PC-9 (cell line): ENCODE measurements at regions not wholly inside any gene's neighbourhood (a gene's known extent, or its start where the extent isn't known, plus 50 kb on each side); places are given as distances from the start of the nearest gene placed in this dataset.

Experiments used
- BruUV-seq: library from RNA; stranded (reverse); fragments of 400-500 nt; replicated peaks from 2 replicates; lab custom pipeline; 2021; lab: Mats Ljungman, UMichigan
- CTCF ChIA-PET: fragments of 300-600 bp; sonication (Branson Sonifier 250); formaldehyde crosslinking; loops from one replicate; lab custom pipeline; 2022; ENCODE audit warnings: antibody characterized with exemption; lab: Charles Lee
- POLR2A ChIA-PET: fragments of 300-600 bp; sonication (Branson Sonifier 250); formaldehyde crosslinking; loops from one replicate; lab custom pipeline; 2022; ENCODE audit warnings: antibody characterized with exemption; ENCODE audit not compliant: unreplicated experiment; lab: Charles Lee
- DNase-seq, 2 experiments: peaks; one replicate each; pipeline versions ENCODE4 v3.0.0 to v3.0.0-alpha.2; 2015 to 2022; ENCODE audit warnings: mixed read lengths in 1 of 2
- H2AFZ ChIP-seq: fragments of 200-600 bp; sonication (generic); 2 replicates; pipeline ENCODE4 v1.8.1; 2017; ENCODE audit warnings: antibody characterized with exemption
- H3F3A ChIP-seq: fragments of 200-600 bp; sonication (generic); 2 replicates; pipeline ENCODE4 v1.8.1; 2017; ENCODE audit warnings: antibody characterized with exemption, mild to moderate bottlenecking, low read depth; ENCODE audit not compliant: insufficient read depth
- H3K27ac ChIP-seq: fragments of 200-600 bp; sonication (generic); 2 replicates; pipeline ENCODE4 v1.6.1; 2016; ENCODE audit warnings: mixed run types
- H3K27me3 ChIP-seq: fragments of 200-600 bp; sonication (generic); 2 replicates; pipeline ENCODE4 v1.6.1; 2016; ENCODE audit warnings: low read depth, mixed run types; ENCODE audit not compliant: insufficient read depth
- H3K36me3 ChIP-seq: fragments of 200-600 bp; sonication (generic); 2 replicates; pipeline ENCODE4 v1.6.1; 2016; ENCODE audit warnings: low read depth, mixed run types
- H3K4me1 ChIP-seq: fragments of 200-600 bp; sonication (generic); replicated peaks from 2 replicates; pipeline ENCODE4 v1.6.1; 2016; ENCODE audit warnings: mixed run types; ENCODE audit not compliant: insufficient read depth
- H3K4me2 ChIP-seq: fragments of 200-600 bp; sonication (generic); 2 replicates; pipeline ENCODE4 v1.6.1; 2017; ENCODE audit warnings: mixed run types
- H3K4me3 ChIP-seq: fragments of 200-600 bp; sonication (generic); 2 replicates; pipeline ENCODE4 v1.6.1; 2016; ENCODE audit warnings: mixed run types
- H3K79me2 ChIP-seq: fragments of 200-600 bp; sonication (generic); 2 replicates; pipeline ENCODE4 v1.6.1; 2017; ENCODE audit warnings: low read depth, mixed run types
- H3K9me2 ChIP-seq: fragments of 200-600 bp; sonication (generic); 2 replicates; pipeline ENCODE4 v1.8.1; 2017; ENCODE audit warnings: mild to moderate bottlenecking; ENCODE audit not compliant: insufficient read depth
- H3K9me3 ChIP-seq: fragments of 200-600 bp; sonication (generic); 2 replicates; pipeline ENCODE4 v1.8.1; 2016; ENCODE audit warnings: low read depth; ENCODE audit not compliant: insufficient read depth
- H4K20me1 ChIP-seq: fragments of 200-600 bp; sonication (generic); 2 replicates; pipeline ENCODE4 v1.8.1; 2017; ENCODE audit not compliant: insufficient read depth
- EZH2 ChIP-seq: fragments of 200-600 bp; sonication (generic); IDR thresholded peaks from 2 replicates; pipeline ENCODE4 v1.8.0; 2017; ENCODE audit warnings: antibody characterized with exemption, low read depth
- intact Hi-C: fragments of 100-400 bp; cut with micrococcal nuclease; formaldehyde crosslinking; loops from one replicate; pipeline ENCODE4 v1.10.0; 2022; ENCODE audit not compliant: unreplicated experiment
- TF ChIP-seq, protein P1 (sequence below): fragments of 200-600 bp; sonication (generic); conservative IDR thresholded peaks from 2 replicates; pipeline ENCODE4 v1.6.1; 2017; ENCODE audit warnings: mixed run types, antibody characterized with exemption, mild to moderate bottlenecking, moderate library complexity

DNA sequence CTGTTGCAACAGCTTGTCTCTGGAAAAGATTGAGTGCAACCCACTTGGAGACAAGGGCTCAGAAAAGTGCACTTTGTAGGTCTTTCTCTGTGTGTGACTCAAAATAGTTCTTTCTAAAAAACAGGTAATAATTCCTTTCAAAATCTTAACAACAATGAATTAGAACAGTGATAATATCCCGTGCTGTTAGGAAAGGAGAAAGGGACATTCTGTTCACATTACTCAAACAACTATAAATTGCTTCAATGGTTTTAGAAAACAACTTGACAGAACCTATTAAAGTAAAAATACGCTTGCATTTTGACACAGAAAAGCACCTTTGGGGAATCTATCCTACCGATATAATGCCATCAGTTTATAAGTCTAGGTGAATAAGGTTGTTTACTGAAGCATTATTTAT lies 468.1 kb upstream of the DPP6 start:
- peaks cover 29% of the 10 kb centered on the region for H3K27me3 ChIP-seq
- no peaks in the 10 kb centered on the region for H3K9me3 ChIP-seq
- ChIA-PET CTCF (no interaction called here), POLR2A (no interaction called here)
- no peaks in the 10 kb centered on the region for H3K4me1 ChIP-seq
- no peak overlapping the region for H2AFZ ChIP-seq
- H3K9me2 ChIP-seq, result no peaks in the 10 kb centered on the region
- DNase-seq, result no peak
- H3K4me2 ChIP-seq, result no peak overlapping the region
- intact Hi-C loops, result no loop called here
- no peaks in the 10 kb centered on the region for H3K36me3 ChIP-seq
- H3F3A ChIP-seq, result no peaks in the 10 kb centered on the region
- BruUV-seq, result no TSS peak
- no peaks in the 10 kb centered on the region for H4K20me1 ChIP-seq
- no peaks in the 10 kb centered on the region for H3K79me2 ChIP-seq
- H3K27ac ChIP-seq, result no peak overlapping the region
- no peak for TF ChIP-seq EZH2
- TF ChIP-seq, protein P1, sequence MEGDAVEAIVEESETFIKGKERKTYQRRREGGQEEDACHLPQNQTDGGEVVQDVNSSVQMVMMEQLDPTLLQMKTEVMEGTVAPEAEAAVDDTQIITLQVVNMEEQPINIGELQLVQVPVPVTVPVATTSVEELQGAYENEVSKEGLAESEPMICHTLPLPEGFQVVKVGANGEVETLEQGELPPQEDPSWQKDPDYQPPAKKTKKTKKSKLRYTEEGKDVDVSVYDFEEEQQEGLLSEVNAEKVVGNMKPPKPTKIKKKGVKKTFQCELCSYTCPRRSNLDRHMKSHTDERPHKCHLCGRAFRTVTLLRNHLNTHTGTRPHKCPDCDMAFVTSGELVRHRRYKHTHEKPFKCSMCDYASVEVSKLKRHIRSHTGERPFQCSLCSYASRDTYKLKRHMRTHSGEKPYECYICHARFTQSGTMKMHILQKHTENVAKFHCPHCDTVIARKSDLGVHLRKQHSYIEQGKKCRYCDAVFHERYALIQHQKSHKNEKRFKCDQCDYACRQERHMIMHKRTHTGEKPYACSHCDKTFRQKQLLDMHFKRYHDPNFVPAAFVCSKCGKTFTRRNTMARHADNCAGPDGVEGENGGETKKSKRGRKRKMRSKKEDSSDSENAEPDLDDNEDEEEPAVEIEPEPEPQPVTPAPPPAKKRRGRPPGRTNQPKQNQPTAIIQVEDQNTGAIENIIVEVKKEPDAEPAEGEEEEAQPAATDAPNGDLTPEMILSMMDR, result no peak
- no peak overlapping the region for H3K4me3 ChIP-seq

DNA sequence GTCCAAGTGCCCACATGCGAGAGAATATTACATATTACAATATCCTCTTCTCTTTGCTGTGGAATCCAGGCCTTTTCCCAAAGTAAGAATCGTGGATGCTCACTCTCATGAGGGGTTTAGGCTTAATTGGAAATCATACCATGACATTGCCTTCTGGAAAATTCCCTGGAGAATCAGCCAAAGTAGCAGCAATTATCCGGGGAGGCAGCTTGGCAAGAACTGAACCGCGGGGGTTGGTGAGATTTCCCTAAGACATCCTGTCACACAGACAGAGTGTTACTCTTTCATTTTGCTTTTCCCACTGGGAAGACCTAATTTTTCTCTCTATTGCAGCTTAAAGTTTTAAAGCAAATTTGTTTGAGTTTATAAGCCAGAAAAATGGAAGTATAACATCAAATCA lies 463.6 kb upstream of the DPP6 start:
- POLR2A ChIA-PET, result no interaction called here
- no peaks in the 10 kb centered on the region for H3F3A ChIP-seq
- CTCF ChIA-PET, result no interaction called here
- no peaks in the 10 kb centered on the region for H3K9me3 ChIP-seq
- no peak overlapping the region for H3K27ac ChIP-seq
- no peaks in the 10 kb centered on the region; the same call in 1 of the 2 replicates for H4K20me1 ChIP-seq
- no peak overlapping the region for H3K4me3 ChIP-seq
- H3K79me2 ChIP-seq, result no peaks in the 10 kb centered on the region
- H3K4me2 ChIP-seq, result no peak overlapping the region
- H3K4me1 ChIP-seq, result no peaks in the 10 kb centered on the region
- H2AFZ ChIP-seq, result no peak overlapping the region
- intact Hi-C loops, result no loop called here
- no peaks in the 10 kb centered on the region for H3K9me2 ChIP-seq
- no peak for DNase-seq
- H3K27me3 ChIP-seq, result peaks cover 62% of the 10 kb centered on the region
- no peaks in the 10 kb centered on the region for H3K36me3 ChIP-seq
- TF ChIP-seq EZH2, result no peak
- TF ChIP-seq, protein P1, result no peak
- no TSS peak for BruUV-seq

DNA sequence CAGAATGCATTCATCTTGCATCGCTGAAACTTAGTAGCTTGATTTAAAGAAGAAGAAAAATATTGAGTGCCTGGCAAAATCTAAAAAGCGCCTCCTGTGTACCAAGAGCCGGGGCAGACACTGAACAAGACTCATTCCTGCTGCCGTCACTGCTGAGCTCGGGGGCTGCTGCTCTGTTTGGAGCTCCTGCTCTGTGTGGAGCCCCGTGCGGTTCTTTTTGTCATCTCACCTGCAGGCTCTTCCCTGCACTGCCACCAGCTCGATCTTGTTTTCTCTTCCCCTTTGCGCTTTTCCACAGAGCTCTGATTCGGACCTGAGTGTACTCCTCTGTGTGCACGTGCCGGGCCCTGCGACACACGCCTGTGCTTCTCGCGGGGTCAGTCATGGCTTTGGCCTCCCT lies 462.1 kb upstream of the DPP6 start:
- CTCF ChIA-PET, result no interaction called here
- TF ChIP-seq, protein P1, result no peak
- no peak; the same call in 1 of the 2 replicates for TF ChIP-seq EZH2
- Histone ChIP-seq H3F3A (no peaks in the 10 kb centered on the region), H3K4me2 (no peak overlapping the region), H3K27me3 (peaks cover 54% of the 10 kb centered on the region), H3K4me1 (no peaks in the 10 kb centered on the region), H3K36me3 (no peaks in the 10 kb centered on the region), H2AFZ (no peak overlapping the region), H3K4me3 (no peak overlapping the region), H3K27ac (no peak overlapping the region), H4K20me1 (no peaks in the 10 kb centered on the region; the same call in 1 of the 2 replicates), H3K9me2 (no peaks in the 10 kb centered on the region), H3K79me2 (no peaks in the 10 kb centered on the region), H3K9me3 (no peaks in the 10 kb centered on the region)
- POLR2A ChIA-PET, result interaction anchor here (0.6 kb wide), 1 partner anchor 426 kb away, joined by 10 read pairs; no protein-coding TSS in a partner anchor
- intact Hi-C loops, result no loop called here
- no peak for DNase-seq
- no TSS peak for BruUV-seq
